T-cell (primary cell): ENCODE measurements at regions not wholly inside any gene's neighbourhood (a gene's known extent, or its start where the extent isn't known, plus 50 kb on each side); places are given as distances from the start of the nearest gene placed in this dataset.

Experiments
- ATAC-seq, 4 experiments: fragments of 200-7000 bp in 3 of 4; fragments of 150-1000 bp in 1 of 4; cut with Tn5 transposase; replicated peaks in 1 of 4; 1 replicate in 3 of 4; 2 replicates in 1 of 4; pipeline ENCODE4 v1.10.0; 2021; ENCODE audit warnings: moderate library complexity in 3 of 4, mild to moderate bottlenecking in 2 of 4, moderate number of reproducible peaks in 1 of 4
- CTCF ChIA-PET, 2 donors: fragments of 300-600 bp; sonication (Branson Sonifier 250); formaldehyde crosslinking; loops; one replicate each; lab custom pipeline; 2022; ENCODE audit warnings: antibody characterized with exemption in 2 of 2; lab: Charles Lee
- POLR2A ChIA-PET, 2 donors: fragments of 300-600 bp; sonication (Branson Sonifier 250); formaldehyde crosslinking; loops; one replicate each; lab custom pipeline; 2022; ENCODE audit warnings: antibody characterized with exemption in 2 of 2; lab: Charles Lee
- DNase-seq, 35 experiments: peaks; one replicate each; pipeline versions ENCODE4 v3.0.0 to v3.0.0-alpha.2; 2013 to 2023
- H3K27ac ChIP-seq: one replicate; pipeline ENCODE4 v1.5.1; 2013; ENCODE audit warnings: low read length
- H3K27me3 ChIP-seq, 2 experiments: replicated peaks in 1 of 2; 1 replicate in 1 of 2; 2 replicates in 1 of 2; pipeline versions ENCODE4 v1.6.1 to v1.7.0; 2013; ENCODE audit warnings: low read length in 1 of 2, mixed read lengths in 1 of 2; ENCODE audit not compliant: control insufficient read depth in 2 of 2, insufficient read depth in 2 of 2; ENCODE audit errors: extremely low read depth in 1 of 2
- H3K36me3 ChIP-seq, 2 donors: 1 replicate in 1 of 2; 2 replicates in 1 of 2; pipeline versions ENCODE4 v1.6.1 to v1.7.0; 2013; ENCODE audit warnings: low read length in 1 of 2; ENCODE audit not compliant: control insufficient read depth in 2 of 2, insufficient read depth in 1 of 2; ENCODE audit errors: extremely low read depth in 1 of 2
- H3K4me1 ChIP-seq, 2 experiments: 1 replicate in 1 of 2; 2 replicates in 1 of 2; pipeline versions ENCODE4 v1.6.1 to v1.7.0; 2013; ENCODE audit warnings: low read length in 2 of 2, mixed read lengths in 1 of 2; ENCODE audit not compliant: insufficient read depth in 2 of 2, control insufficient read depth in 1 of 2; ENCODE audit errors: extremely low read depth in 1 of 2
- H3K4me3 ChIP-seq, 2 donors: 1 replicate in 1 of 2; 2 replicates in 1 of 2; pipeline versions ENCODE4 v1.5.1 to v1.7.0; 2013; ENCODE audit warnings: mild to moderate bottlenecking in 2 of 2, low read length in 1 of 2, moderate library complexity in 1 of 2; ENCODE audit not compliant: control insufficient read depth in 1 of 2; ENCODE audit errors: extremely low read depth in 1 of 2
- H3K9me3 ChIP-seq: 2 replicates; pipeline ENCODE4 v1.7.0; 2013
- H3K27ac Mint-ChIP-seq, 2 donors: one replicate each; pipeline ENCODE4 v1.8.0; 2020 to 2021; ENCODE audit warnings: mild to moderate bottlenecking in 2 of 2, mixed read lengths in 2 of 2
- H3K27me3 Mint-ChIP-seq, 2 donors: one replicate each; pipeline ENCODE4 v1.8.0; 2021 to 2022; ENCODE audit warnings: mixed read lengths in 2 of 2
- H3K36me3 Mint-ChIP-seq: one replicate; pipeline ENCODE4 v1.8.0; 2021; ENCODE audit warnings: mixed read lengths
- H3K4me1 Mint-ChIP-seq, 3 donors: one replicate each; pipeline ENCODE4 v1.8.0; 2020 to 2022; ENCODE audit warnings: mixed read lengths in 3 of 3, mild to moderate bottlenecking in 1 of 3
- H3K4me3 Mint-ChIP-seq, 3 donors: one replicate each; pipeline ENCODE4 v1.8.0; 2020 to 2022; ENCODE audit warnings: mild to moderate bottlenecking in 3 of 3, mixed read lengths in 3 of 3, moderate library complexity in 3 of 3
- H3K9me3 Mint-ChIP-seq, 3 donors: one replicate each; pipeline ENCODE4 v1.8.0; 2020 to 2022; ENCODE audit warnings: mixed read lengths in 3 of 3
- WGBS: methylation state at CpG from one replicate; pipeline ENCODE4 v1.1.5; 2013; ENCODE audit warnings: missing lambda C conversion rate; ENCODE audit not compliant: insufficient coverage; 5-methylcytosine and 5-hydroxymethylcytosine counted together

- Mint-ChIP-seq H3K4me3 (no peak overlapping the region), H3K27me3 (peaks cover 0 to 7% of the 10 kb centered on the region in 2 donors), H3K4me1 (no peaks in the 10 kb centered on the region), H3K9me3 (peaks cover 2 to 14% (median 3%) of the 10 kb centered on the region in 3 donors), H3K27ac (no peak overlapping the region), H3K36me3 (no peaks in the 10 kb centered on the region)
- ChIA-PET CTCF (no interaction called here), POLR2A (no interaction called here)
- H3K27me3 ChIP-seq: no peaks in the 10 kb centered on the region
- DNase-seq (no peak), ATAC-seq (no peak)
- no peak overlapping the region for H3K27ac ChIP-seq
- H3K36me3 ChIP-seq: no peaks in the 10 kb centered on the region
- no CpG with 5 or more reads among the region's 3 CpGs for WGBS
- H3K4me3 ChIP-seq: no peak overlapping the region
- H3K9me3 ChIP-seq: peaks cover 2% of the 10 kb centered on the region
- no peaks in the 10 kb centered on the region for H3K4me1 ChIP-seq
Measured at GRCh38 chrX:122504026-122504425, 680.1 kb upstream of the GRIA3 start.

DNA sequence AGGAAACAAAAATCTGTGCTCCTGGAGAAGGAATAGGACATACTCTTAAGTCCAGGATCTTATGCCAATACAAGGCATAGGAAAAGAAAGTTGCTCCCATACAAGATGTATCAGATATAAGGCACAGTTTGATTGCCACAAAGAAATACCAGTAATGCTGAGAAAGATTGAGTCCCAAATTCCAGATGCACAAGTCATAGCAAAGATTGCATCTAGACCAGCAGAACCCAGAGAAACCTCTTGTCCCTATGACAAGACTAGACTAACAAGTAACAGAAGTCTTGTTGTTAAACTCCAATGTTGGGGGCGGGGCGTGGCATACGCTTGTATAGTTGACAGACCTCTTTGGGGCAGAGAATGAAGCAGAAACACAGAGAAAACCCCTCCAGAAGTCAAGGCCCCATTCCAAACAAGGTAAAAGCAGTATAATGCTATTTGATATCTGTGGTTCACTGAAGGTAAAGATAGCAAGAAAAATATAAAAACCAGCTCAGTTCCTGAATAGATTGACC is 671.5 kb upstream of the GRIA3 start:
- POLR2A ChIA-PET: no interaction called here

GRCh38 chrX:122517786-122518185 is 666.3 kb upstream of the GRIA3 start:
- Mint-ChIP-seq H3K4me1 (no peaks in the 10 kb centered on the region), H3K27me3 (peaks cover 0 to 9% of the 10 kb centered on the region in 2 donors)
- H3K36me3 ChIP-seq: no peaks in the 10 kb centered on the region

More for the DNA sequence above, 671.5 kb upstream of the GRIA3 start:
- no peak overlapping the region for H3K4me3 ChIP-seq
- no peaks in the 10 kb centered on the region for H3K4me1 Mint-ChIP-seq
- H3K4me1 ChIP-seq: no peaks in the 10 kb centered on the region
- peaks cover 0 to 15% (median 0%) of the 10 kb centered on the region in 3 donors for H3K9me3 Mint-ChIP-seq
- no peak for ATAC-seq
- H3K27me3 Mint-ChIP-seq: peaks cover 0 to 18% of the 10 kb centered on the region in 2 donors
- no peaks in the 10 kb centered on the region for H3K27me3 ChIP-seq
- CTCF ChIA-PET: no interaction called here
- no CpG with 5 or more reads among the region's 3 CpGs for WGBS
- H3K27ac ChIP-seq: no peak overlapping the region
- no peaks in the 10 kb centered on the region for H3K36me3 Mint-ChIP-seq
- H3K36me3 ChIP-seq: no peaks in the 10 kb centered on the region
- H3K4me3 Mint-ChIP-seq: no peak overlapping the region
- H3K27ac Mint-ChIP-seq: no peak overlapping the region
- H3K9me3 ChIP-seq: no peaks in the 10 kb centered on the region
- DNase-seq: no peak

DNA sequence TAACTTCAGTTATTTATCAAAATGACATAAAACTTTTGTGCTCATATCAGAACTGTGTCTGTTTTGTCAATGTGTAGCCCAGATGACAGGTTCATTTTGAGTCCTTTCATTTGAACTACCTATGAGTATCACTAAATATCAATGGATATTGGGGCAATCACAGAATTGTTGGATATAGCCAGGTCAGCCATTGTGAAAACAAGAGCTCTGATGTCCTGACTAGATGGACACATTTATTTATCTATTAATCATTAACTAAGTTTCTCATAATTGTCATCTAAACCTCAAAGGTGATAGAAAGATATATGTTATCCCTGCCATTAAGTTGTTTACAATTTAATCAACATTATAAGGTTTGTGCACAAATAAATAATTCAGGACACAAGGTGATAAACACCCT is 638.3 kb upstream of the GRIA3 start:
- ChIA-PET CTCF (no interaction called here), POLR2A (no interaction called here)
- Mint-ChIP-seq H3K9me3 (peaks cover 0 to 5% (median 0%) of the 10 kb centered on the region in 3 donors), H3K4me3 (no peak overlapping the region), H3K27me3 (no peaks in the 10 kb centered on the region), H3K4me1 (no peaks in the 10 kb centered on the region), H3K36me3 (no peaks in the 10 kb centered on the region), H3K27ac (no peak overlapping the region)
- no peak overlapping the region for H3K27ac ChIP-seq
- DNase-seq (no peak), ATAC-seq (no peak)
- no peak overlapping the region for H3K4me3 ChIP-seq
- no peaks in the 10 kb centered on the region for H3K9me3 ChIP-seq
- no peaks in the 10 kb centered on the region for H3K27me3 ChIP-seq
- H3K4me1 ChIP-seq: no peaks in the 10 kb centered on the region
- no peaks in the 10 kb centered on the region for H3K36me3 ChIP-seq

More at GRCh38 chrX:122517786-122518185, 666.3 kb upstream of the GRIA3 start:
- ATAC-seq (no peak), DNase-seq (no peak)
- H3K27me3 ChIP-seq: no peaks in the 10 kb centered on the region
- ChIA-PET POLR2A (no interaction called here), CTCF (interaction anchor here in 1 of 2 donors (0.5 kb wide), 1 partner anchor 1261 kb away, joined by 3 read pairs; no protein-coding TSS in a partner anchor)
- no peak overlapping the region for H3K27ac ChIP-seq
- H3K27ac Mint-ChIP-seq: no peak overlapping the region
- no peak overlapping the region for H3K4me3 ChIP-seq
- H3K4me1 ChIP-seq: no peaks in the 10 kb centered on the region
- H3K36me3 Mint-ChIP-seq: no peaks in the 10 kb centered on the region
- peaks cover 0 to 3% (median 2%) of the 10 kb centered on the region in 3 donors for H3K9me3 Mint-ChIP-seq
- H3K9me3 ChIP-seq: no peaks in the 10 kb centered on the region
- H3K4me3 Mint-ChIP-seq: no peak overlapping the region

DNA sequence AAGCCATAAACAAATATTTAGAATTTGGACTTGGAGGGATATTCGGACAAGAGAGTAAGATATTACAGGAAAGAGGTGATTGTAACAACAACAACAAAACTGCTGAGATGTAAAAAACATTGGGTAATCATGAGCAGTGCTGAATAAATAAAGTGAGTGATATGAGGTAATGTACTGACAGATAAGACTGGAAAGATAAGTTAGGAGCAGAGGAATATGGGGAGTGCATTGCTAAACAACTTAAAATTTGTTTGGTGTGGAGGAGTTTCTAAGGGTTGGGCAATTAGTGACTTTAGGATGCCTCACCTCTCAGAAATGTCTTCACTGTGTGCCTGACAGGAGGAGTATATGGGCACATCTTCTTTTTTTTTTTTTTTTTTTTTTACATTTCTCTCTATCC is 637.8 kb upstream of the GRIA3 start:
- ATAC-seq (no peak), DNase-seq (no peak)
- Mint-ChIP-seq H3K4me1 (no peaks in the 10 kb centered on the region), H3K9me3 (peaks cover 0 to 5% (median 0%) of the 10 kb centered on the region in 3 donors), H3K36me3 (no peaks in the 10 kb centered on the region), H3K27ac (no peak overlapping the region), H3K4me3 (no peak overlapping the region), H3K27me3 (no peaks in the 10 kb centered on the region)
- Histone ChIP-seq H3K4me3 (no peak overlapping the region), H3K4me1 (no peaks in the 10 kb centered on the region), H3K27ac (no peak overlapping the region), H3K9me3 (no peaks in the 10 kb centered on the region), H3K27me3 (no peaks in the 10 kb centered on the region), H3K36me3 (no peaks in the 10 kb centered on the region)
- WGBS: no CpG with 5 or more reads among the region's 1 CpG
- ChIA-PET CTCF (no interaction called here), POLR2A (no interaction called here)

GRCh38 chrX:122552286-122552800 is 631.7 kb upstream of the GRIA3 start:
- Histone ChIP-seq H3K4me1 (no peaks in the 10 kb centered on the region), H3K27ac (no peak overlapping the region), H3K9me3 (no peaks in the 10 kb centered on the region), H3K27me3 (no peaks in the 10 kb centered on the region), H3K4me3 (no peak overlapping the region), H3K36me3 (no peaks in the 10 kb centered on the region)
- Mint-ChIP-seq H3K27me3 (no peaks in the 10 kb centered on the region), H3K27ac (no peak overlapping the region), H3K9me3 (peaks cover 0 to 6% (median 5%) of the 10 kb centered on the region in 3 donors), H3K4me1 (no peaks in the 10 kb centered on the region), H3K4me3 (no peak overlapping the region), H3K36me3 (no peaks in the 10 kb centered on the region)
- no CpG with 5 or more reads among the region's 3 CpGs for WGBS
- ATAC-seq: no peak
- ChIA-PET CTCF (no interaction called here), POLR2A (no interaction called here)
- no peak for DNase-seq

DNA sequence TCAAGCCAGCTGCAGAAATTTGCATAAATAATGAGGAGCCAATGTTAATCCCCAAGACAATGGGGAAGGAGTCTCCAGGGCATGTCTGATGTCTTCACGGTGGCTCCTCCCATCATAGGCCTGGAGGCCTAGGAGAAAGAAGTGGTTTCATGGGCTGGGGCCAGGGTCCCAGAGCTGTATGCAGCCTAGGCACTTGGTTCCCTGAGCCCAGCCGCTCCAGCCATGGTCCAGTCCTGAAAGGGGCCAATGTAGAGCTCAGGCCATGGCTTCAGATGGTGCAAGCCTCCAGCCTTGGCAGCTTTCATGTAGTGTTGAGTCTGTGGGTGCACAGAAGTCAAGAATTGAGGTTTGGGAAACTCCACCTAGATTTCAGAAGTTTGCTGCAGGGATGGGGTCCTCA is 628.2 kb upstream of the GRIA3 start:
- ChIA-PET CTCF (no interaction called here), POLR2A (no interaction called here)
- Histone ChIP-seq H3K27me3 (no peaks in the 10 kb centered on the region), H3K4me1 (no peaks in the 10 kb centered on the region), H3K4me3 (no peak overlapping the region), H3K27ac (no peak overlapping the region), H3K9me3 (no peaks in the 10 kb centered on the region), H3K36me3 (no peaks in the 10 kb centered on the region)
- 72% methylated on average over 2 of the region's 2 CpGs for WGBS
- no peak overlapping the region for H3K27ac Mint-ChIP-seq
- H3K36me3 Mint-ChIP-seq: no peaks in the 10 kb centered on the region
- H3K4me3 Mint-ChIP-seq: no peak overlapping the region
- no peaks in the 10 kb centered on the region for H3K4me1 Mint-ChIP-seq
- peaks cover 0 to 6% (median 5%) of the 10 kb centered on the region in 3 donors for H3K9me3 Mint-ChIP-seq
- no peak for DNase-seq
- no peaks in the 10 kb centered on the region for H3K27me3 Mint-ChIP-seq
- ATAC-seq: no peak
